ENCODE measurements at regions not wholly inside any gene's neighbourhood (a gene's known extent, or its start where the extent isn't known, plus 50 kb on each side); places are given as distances from the start of the nearest gene placed in this dataset.

- no peak for DNase-seq
- Histone ChIP-seq H3K4me1 (no peaks in the 10 kb centered on the region), H3K9me3 (no peaks in the 10 kb centered on the region), H3K36me3 (no peaks in the 10 kb centered on the region), H3K4me3 (ENCODE audit: low read depth, low read length) (no peak overlapping the region), H3K27me3 (peaks cover 3% of the 10 kb centered on the region; the same call in 1 of the 2 replicates)
- no peak for TF ChIP-seq CTCF (IDR thresholded peaks at IDR 0.05; ENCODE audit: low read depth, low read length)
Measured at GRCh38 chr20:57079031-57080005, 187.1 kb downstream of the BMP7 start.

GRCh38 chr20:57080796-57081195 lies 185.6 kb downstream of the BMP7 start:
- H3K4me1 ChIP-seq = no peaks in the 10 kb centered on the region
- DNase-seq = no peak
- H3K4me3 ChIP-seq (ENCODE audit: low read depth, low read length) = no peak overlapping the region
- no peaks in the 10 kb centered on the region for H3K36me3 ChIP-seq
- no peak for TF ChIP-seq CTCF (IDR thresholded peaks at IDR 0.05; ENCODE audit: low read depth, low read length)
- H3K9me3 ChIP-seq = no peaks in the 10 kb centered on the region
- peaks cover 3% of the 10 kb centered on the region; the same call in 1 of the 2 replicates for H3K27me3 ChIP-seq

- no peak overlapping the region for H3K4me3 ChIP-seq (ENCODE audit: low read depth, low read length)
- no peak for DNase-seq
- H3K27me3 ChIP-seq = no peaks in the 10 kb centered on the region
- H3K9me3 ChIP-seq = no peaks in the 10 kb centered on the region
- no peak for TF ChIP-seq CTCF (IDR thresholded peaks at IDR 0.05; ENCODE audit: low read depth, low read length)
- no peaks in the 10 kb centered on the region for H3K4me1 ChIP-seq
- H3K36me3 ChIP-seq = no peaks in the 10 kb centered on the region
Measured at GRCh38 chr20:57082357-57082945, 184.0 kb downstream of the BMP7 start.

GRCh38 chr20:57083072-57083471 lies 183.4 kb downstream of the BMP7 start:
- H3K4me3 ChIP-seq (ENCODE audit: low read depth, low read length) = no peak overlapping the region
- no peaks in the 10 kb centered on the region for H3K27me3 ChIP-seq
- TF ChIP-seq CTCF (IDR thresholded peaks at IDR 0.05; ENCODE audit: low read depth, low read length) = no peak
- H3K36me3 ChIP-seq = no peaks in the 10 kb centered on the region
- H3K4me1 ChIP-seq = no peaks in the 10 kb centered on the region
- H3K9me3 ChIP-seq = no peaks in the 10 kb centered on the region
- DNase-seq = no peak

- Histone ChIP-seq H3K36me3 (no peaks in the 10 kb centered on the region), H3K4me1 (no peaks in the 10 kb centered on the region), H3K4me3 (ENCODE audit: low read depth, low read length) (no peak overlapping the region), H3K27me3 (no peaks in the 10 kb centered on the region), H3K9me3 (no peaks in the 10 kb centered on the region)
- DNase-seq = no peak
- no peak for TF ChIP-seq CTCF (IDR thresholded peaks at IDR 0.05; ENCODE audit: low read depth, low read length)
Measured at GRCh38 chr20:57086066-57086465, 180.4 kb downstream of the BMP7 start.

- TF ChIP-seq CTCF (IDR thresholded peaks at IDR 0.05; ENCODE audit: low read depth, low read length) = no peak
- H3K4me3 ChIP-seq (ENCODE audit: low read depth, low read length) = no peak overlapping the region
- no peaks in the 10 kb centered on the region for H3K27me3 ChIP-seq
- no peaks in the 10 kb centered on the region for H3K36me3 ChIP-seq
- H3K9me3 ChIP-seq = no peaks in the 10 kb centered on the region
- DNase-seq = no peak
- H3K4me1 ChIP-seq = no peaks in the 10 kb centered on the region
Measured at GRCh38 chr20:57087102-57087501, 179.3 kb downstream of the BMP7 start.

All from BE2C (cell line).